Kidney (tissue), 13 donors: ENCODE measurements at regions not wholly inside any gene's neighbourhood (a gene's known extent, or its start where the extent isn't known, plus 50 kb on each side); places are given as distances from the start of the nearest gene placed in this dataset.

Source experiments
- DNase-seq, 5 donors: peaks; one replicate each; pipeline ENCODE4 v3.0.0-alpha.2; 2013 to 2020
- FAIRE-seq: peaks from 2 replicates; lab custom pipeline; 2012; peaks lifted over from hg19 to GRCh38; lab: Jason Lieb, UNC
- H3K27ac ChIP-seq, 2 donors: one replicate each; pipeline ENCODE4 v1.7.0; 2013; ENCODE audit warnings: low read depth in 2 of 2, low read length in 2 of 2, inconsistent platforms in 1 of 2
- H3K27me3 ChIP-seq: one replicate; pipeline ENCODE4 v1.7.1; 2013; ENCODE audit warnings: low read length, inconsistent platforms; ENCODE audit not compliant: control insufficient read depth, insufficient read depth
- H3K36me3 ChIP-seq, 3 donors: one replicate each; pipeline versions ENCODE4 v1.7.0 to v1.7.1; 2013; ENCODE audit warnings: low read length in 3 of 3, control low read depth in 1 of 3, inconsistent platforms in 1 of 3; ENCODE audit not compliant: insufficient read depth in 3 of 3, control insufficient read depth in 2 of 3
- H3K4me1 ChIP-seq, 3 donors: one replicate each; pipeline versions ENCODE4 v1.7.0 to v1.7.1; 2013; ENCODE audit warnings: low read length in 3 of 3, inconsistent platforms in 1 of 3, low read depth in 1 of 3; ENCODE audit not compliant: control insufficient read depth in 2 of 3, insufficient read depth in 2 of 3
- H3K4me3 ChIP-seq, 3 donors: one replicate each; pipeline versions ENCODE4 v1.7.0 to v1.8.1; 2013; ENCODE audit warnings: low read length in 3 of 3, control low read depth in 1 of 3, inconsistent platforms in 1 of 3
- H3K9ac ChIP-seq, 3 donors: one replicate each; pipeline versions ENCODE4 v1.7.0 to v1.7.1; 2013; ENCODE audit warnings: low read length in 3 of 3, control low read depth in 1 of 3, inconsistent platforms in 1 of 3
- H3K9me3 ChIP-seq, 3 donors: one replicate each; pipeline versions ENCODE4 v1.7.0 to v1.7.1; 2013; ENCODE audit warnings: low read length in 3 of 3, control low read depth in 1 of 3, inconsistent platforms in 1 of 3; ENCODE audit not compliant: control insufficient read depth in 2 of 3, insufficient read depth in 1 of 3
- CTCF ChIP-seq: IDR thresholded peaks from 3 replicates; pipeline ENCODE4 v1.5.1; 2012; ENCODE audit warnings: mild to moderate bottlenecking, moderate library complexity, borderline replicate concordance; ENCODE audit not compliant: insufficient read depth; ENCODE audit errors: extremely low read depth
- intact Hi-C: fragments of 100-400 bp; cut with DNase I; formaldehyde crosslinking; loops from one replicate; pipeline ENCODE4 v1.11.1; 2022
- donor health status: control.
- donor health status: control.
- donor health status: control.
- donor health status: control.
- donor health status: control.
- donor health status: DM: yes; HTN: yes; CAD: no.
- donor health status: Normal renal cell carcinoma (clear cell type).

GRCh38 chr16:26391833-26392232 lies 674.9 kb upstream of the C16orf82 start:
- Histone ChIP-seq H3K9ac (no peak overlapping the region), H3K9me3 (peaks cover 0 to 4% (median 0%) of the 10 kb centered on the region in 3 donors), H3K4me3 (no peak overlapping the region), H3K4me1 (no peaks in the 10 kb centered on the region), H3K36me3 (no peaks in the 10 kb centered on the region), H3K27me3 (no peaks in the 10 kb centered on the region), H3K27ac (no peak overlapping the region)
- intact Hi-C loops = no loop called here
- no peak for FAIRE-seq
- no peak for TF ChIP-seq CTCF
- DNase-seq = no peak

- peaks cover 0 to 4% (median 0%) of the 10 kb centered on the region in 3 donors for H3K9me3 ChIP-seq
- DNase-seq = no peak
- H3K36me3 ChIP-seq = no peaks in the 10 kb centered on the region
- intact Hi-C loops = no loop called here
- no peak for FAIRE-seq
- H3K27me3 ChIP-seq = no peaks in the 10 kb centered on the region
- H3K4me3 ChIP-seq = no peak overlapping the region
- no peak overlapping the region for H3K27ac ChIP-seq
- H3K9ac ChIP-seq = no peak overlapping the region
- H3K4me1 ChIP-seq = no peaks in the 10 kb centered on the region
- TF ChIP-seq CTCF = no peak
These were observed 672.3 kb upstream of the C16orf82 start for GRCh38 chr16:26394409-26394808.

GRCh38 chr16:26395700-26396099 lies 671.0 kb upstream of the C16orf82 start:
- Histone ChIP-seq H3K4me3 (no peak overlapping the region), H3K4me1 (no peaks in the 10 kb centered on the region), H3K27ac (no peak overlapping the region), H3K27me3 (no peaks in the 10 kb centered on the region), H3K9ac (no peak overlapping the region), H3K36me3 (no peaks in the 10 kb centered on the region), H3K9me3 (peaks cover 0 to 4% (median 0%) of the 10 kb centered on the region in 3 donors)
- DNase-seq (no peak), FAIRE-seq (no peak)
- no peak for TF ChIP-seq CTCF
- intact Hi-C loops = no loop called here
